Cardiac muscle cell (in vitro differentiated cells and primary cell): ENCODE measurements at regions not wholly inside any gene's neighbourhood (a gene's known extent, or its start where the extent isn't known, plus 50 kb on each side); places are given as distances from the start of the nearest gene placed in this dataset.
"Not testable (repeated sequence)": the region's sequence is repeated elsewhere in the genome, so short reads cannot be mapped to it uniquely, and the experiment has no call there.

ENCODE experiments used
- DNase-seq, 2 donors: peaks; one replicate each; pipeline versions ENCODE4 v3.0.0 to v3.0.0-alpha.2; 2010 to 2017; ENCODE audit warnings: low read depth in 1 of 2, low spot score in 1 of 2
- H3K27ac ChIP-seq: fragments of 200-600 bp; sonication (generic); 2 replicates; pipeline ENCODE4 v1.5.1; 2016
- H3K27me3 ChIP-seq: fragments of 200-600 bp; sonication (generic); 2 replicates; pipeline ENCODE4 v1.6.0; 2016; ENCODE audit warnings: control low read depth
- H3K36me3 ChIP-seq: fragments of 200-600 bp; sonication (generic); 2 replicates; pipeline ENCODE4 v1.5.1; 2016; ENCODE audit warnings: control low read depth
- H3K4me1 ChIP-seq: fragments of 200-600 bp; sonication (generic); 2 replicates; pipeline ENCODE4 v1.8.1; 2017; ENCODE audit warnings: low read depth, mild to moderate bottlenecking, mixed run types
- H3K4me3 ChIP-seq: fragments of 200-600 bp; sonication (generic); 2 replicates; pipeline ENCODE4 v1.5.1; 2016; ENCODE audit warnings: mild to moderate bottlenecking
- H3K9me3 ChIP-seq: fragments of 200-600 bp; sonication (generic); 2 replicates; pipeline ENCODE4 v1.5.1; 2017; ENCODE audit warnings: low read depth, mild to moderate bottlenecking, control low read depth
- TF ChIP-seq, protein P1 (sequence below): IDR thresholded peaks from 2 replicates; pipeline ENCODE4 v1.5.1; 2012; ENCODE audit warnings: low read depth, mild to moderate bottlenecking, low read length

GRCh38 chr2:102871707-102872106 lies 109.9 kb downstream of the TMEM182 start:
- TF ChIP-seq, protein P1, sequence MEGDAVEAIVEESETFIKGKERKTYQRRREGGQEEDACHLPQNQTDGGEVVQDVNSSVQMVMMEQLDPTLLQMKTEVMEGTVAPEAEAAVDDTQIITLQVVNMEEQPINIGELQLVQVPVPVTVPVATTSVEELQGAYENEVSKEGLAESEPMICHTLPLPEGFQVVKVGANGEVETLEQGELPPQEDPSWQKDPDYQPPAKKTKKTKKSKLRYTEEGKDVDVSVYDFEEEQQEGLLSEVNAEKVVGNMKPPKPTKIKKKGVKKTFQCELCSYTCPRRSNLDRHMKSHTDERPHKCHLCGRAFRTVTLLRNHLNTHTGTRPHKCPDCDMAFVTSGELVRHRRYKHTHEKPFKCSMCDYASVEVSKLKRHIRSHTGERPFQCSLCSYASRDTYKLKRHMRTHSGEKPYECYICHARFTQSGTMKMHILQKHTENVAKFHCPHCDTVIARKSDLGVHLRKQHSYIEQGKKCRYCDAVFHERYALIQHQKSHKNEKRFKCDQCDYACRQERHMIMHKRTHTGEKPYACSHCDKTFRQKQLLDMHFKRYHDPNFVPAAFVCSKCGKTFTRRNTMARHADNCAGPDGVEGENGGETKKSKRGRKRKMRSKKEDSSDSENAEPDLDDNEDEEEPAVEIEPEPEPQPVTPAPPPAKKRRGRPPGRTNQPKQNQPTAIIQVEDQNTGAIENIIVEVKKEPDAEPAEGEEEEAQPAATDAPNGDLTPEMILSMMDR: no peak
- H3K9me3 ChIP-seq: no peaks in the 10 kb centered on the region

DNA sequence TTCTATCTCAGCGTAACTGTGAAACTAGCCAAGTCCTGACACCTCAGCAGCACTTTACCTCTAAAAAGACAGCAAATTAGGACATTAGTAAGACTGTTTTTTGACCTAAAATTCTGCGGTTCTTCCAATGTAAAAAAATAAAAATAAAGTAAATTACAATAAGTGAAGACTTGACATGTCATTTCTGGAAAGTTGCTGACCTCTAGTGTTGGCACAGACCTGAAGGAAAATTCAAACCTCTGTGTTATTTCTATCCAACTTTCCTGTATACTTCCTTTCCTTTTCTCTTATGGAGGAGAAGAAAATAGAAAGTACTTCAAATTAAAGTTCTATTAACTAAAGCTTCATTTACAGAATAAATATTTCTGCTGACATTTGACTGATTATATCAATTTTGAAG lies 110.6 kb downstream of the TMEM182 start:
- TF ChIP-seq, protein P1: no peak

More at GRCh38 chr2:102871707-102872106, 109.9 kb downstream of the TMEM182 start:
- H3K27ac ChIP-seq: no peak overlapping the region
- no peaks in the 10 kb centered on the region for H3K27me3 ChIP-seq
- no peaks in the 10 kb centered on the region for H3K36me3 ChIP-seq
- DNase-seq: no peak
- no peaks in the 10 kb centered on the region for H3K4me1 ChIP-seq
- H3K4me3 ChIP-seq: no peak overlapping the region

GRCh38 chr2:102879513-102879912 lies 117.7 kb downstream of the TMEM182 start:
- not testable (repeated sequence) for H3K4me3 ChIP-seq, DNase-seq, H3K9me3 ChIP-seq, H3K27ac ChIP-seq, H3K27me3 ChIP-seq, H3K4me1 ChIP-seq, H3K36me3 ChIP-seq

More for the DNA sequence above, 110.6 kb downstream of the TMEM182 start:
- no peaks in the 10 kb centered on the region for H3K4me1 ChIP-seq
- no peaks in the 10 kb centered on the region for H3K36me3 ChIP-seq
- DNase-seq: peak in 1 of 2 donors; percentile 8
- H3K27ac ChIP-seq: no peak overlapping the region
- no peaks in the 10 kb centered on the region for H3K9me3 ChIP-seq
- no peaks in the 10 kb centered on the region for H3K27me3 ChIP-seq
- H3K4me3 ChIP-seq: no peak overlapping the region

DNA sequence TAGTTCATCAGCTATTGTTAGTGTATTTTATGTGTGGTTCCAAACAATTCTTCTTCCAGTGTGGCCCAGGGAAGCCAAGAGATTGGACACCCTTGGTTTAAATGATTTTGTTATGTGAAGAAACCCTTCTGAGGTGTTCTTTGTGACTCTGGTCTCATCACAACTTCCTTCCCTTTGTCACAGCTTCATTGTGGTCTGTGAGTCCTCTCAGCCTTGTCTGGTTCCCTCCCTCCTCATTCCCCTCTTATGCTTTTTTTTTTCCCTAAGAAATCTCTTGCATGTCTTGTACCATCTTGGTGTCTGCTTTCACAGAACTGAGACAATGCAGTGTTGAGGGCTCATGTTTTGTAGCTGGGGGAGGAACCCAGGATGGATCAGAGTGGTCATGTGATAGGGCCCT lies 118.9 kb downstream of the TMEM182 start:
- DNase-seq: no peak
- Histone ChIP-seq H3K27me3 (no peaks in the 10 kb centered on the region), H3K9me3 (no peaks in the 10 kb centered on the region), H3K27ac (no peak overlapping the region), H3K4me1 (no peaks in the 10 kb centered on the region), H3K36me3 (no peaks in the 10 kb centered on the region), H3K4me3 (no peak overlapping the region)
- TF ChIP-seq, protein P1: no peak

- Histone ChIP-seq H3K9me3 (no peaks in the 10 kb centered on the region), H3K4me3 (no peak overlapping the region), H3K27me3 (no peaks in the 10 kb centered on the region), H3K36me3 (no peaks in the 10 kb centered on the region), H3K4me1 (no peaks in the 10 kb centered on the region), H3K27ac (no peak overlapping the region)
- no peak for DNase-seq
- TF ChIP-seq, protein P1: no peak
These were observed 124.5 kb downstream of the TMEM182 start for GRCh38 chr2:102886216-102886893.

DNA sequence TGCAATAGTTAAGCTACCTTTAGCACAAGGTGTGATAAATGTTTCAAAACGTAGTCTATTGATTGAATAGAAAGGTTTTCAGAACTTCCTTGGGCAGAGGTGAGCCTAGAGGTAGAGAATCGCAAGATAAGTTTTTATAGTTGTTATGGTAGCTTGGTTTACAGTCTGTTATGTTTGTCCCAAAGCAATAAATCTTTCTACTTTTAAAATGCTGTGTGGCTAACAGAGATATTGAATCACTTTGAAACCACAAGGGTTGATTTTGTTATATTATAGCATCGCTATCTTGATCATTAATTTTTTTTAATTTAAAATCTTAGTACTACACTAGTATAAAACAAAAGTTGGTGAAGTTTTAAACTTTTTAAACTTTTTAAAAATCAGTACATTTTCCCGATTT lies 126.7 kb downstream of the TMEM182 start:
- no peak for DNase-seq
- H3K4me1 ChIP-seq: no peaks in the 10 kb centered on the region
- H3K36me3 ChIP-seq: no peaks in the 10 kb centered on the region
- H3K27ac ChIP-seq: no peak overlapping the region
- no peak overlapping the region for H3K4me3 ChIP-seq
- TF ChIP-seq, protein P1: no peak
- H3K9me3 ChIP-seq: no peaks in the 10 kb centered on the region
- H3K27me3 ChIP-seq: no peaks in the 10 kb centered on the region
